Activated CD8-positive, alpha-beta memory T cell treated with anti-CD3 and anti-CD28 coated beads, Interleukin-2, amount 10 ng/mL, durations not matched to agents 7 days and 5 days (primary cell): ENCODE measurements at regions not wholly inside any gene's neighbourhood (a gene's known extent, or its start where the extent isn't known, plus 50 kb on each side); places are given as distances from the start of the nearest gene placed in this dataset.

Source experiments
- ATAC-seq: fragments of 150-1000 bp; cut with Tn5 transposase; one replicate; pipeline ENCODE4 v1.10.0; 2021; ENCODE audit warnings: moderate library complexity
- CTCF ChIA-PET: fragments of 350-600 bp; sonication (Branson Sonifier 250); formaldehyde crosslinking; loops from one replicate; lab custom pipeline; 2021; ENCODE audit warnings: antibody characterized with exemption; lab: Charles Lee
- DNase-seq: peaks from one replicate; pipeline ENCODE4 v3.0.0-alpha.2; 2020
- H3K27ac Mint-ChIP-seq: one replicate; pipeline ENCODE4 v1.8.0; 2021; ENCODE audit warnings: mild to moderate bottlenecking, mixed read lengths
- H3K27me3 Mint-ChIP-seq: one replicate; pipeline ENCODE4 v1.8.0; 2021; ENCODE audit warnings: mixed read lengths
- H3K36me3 Mint-ChIP-seq: one replicate; pipeline ENCODE4 v1.8.0; 2021; ENCODE audit warnings: mild to moderate bottlenecking, mixed read lengths
- H3K4me1 Mint-ChIP-seq: one replicate; pipeline ENCODE4 v1.8.0; 2021; ENCODE audit warnings: mixed read lengths
- H3K4me3 Mint-ChIP-seq: one replicate; pipeline ENCODE4 v1.8.0; 2021; ENCODE audit warnings: mild to moderate bottlenecking, moderate library complexity, mixed read lengths
- H3K9me3 Mint-ChIP-seq: one replicate; pipeline ENCODE4 v1.8.0; 2022; ENCODE audit warnings: low read depth, mixed read lengths

- Mint-ChIP-seq H3K36me3 (no peaks in the 10 kb centered on the region), H3K27me3 (no peaks in the 10 kb centered on the region), H3K9me3 (peaks cover 2% of the 10 kb centered on the region), H3K4me3 (no peak overlapping the region), H3K27ac (no peak overlapping the region), H3K4me1 (no peaks in the 10 kb centered on the region)
- ATAC-seq (no peak), DNase-seq (no peak)
- CTCF ChIA-PET: no interaction called here
These were observed 464.4 kb upstream of the SEMA6A start for GRCh38 chr5:117039035-117039434.

- CTCF ChIA-PET: no interaction called here
- no peaks in the 10 kb centered on the region for H3K9me3 Mint-ChIP-seq
- H3K27ac Mint-ChIP-seq: no peak overlapping the region
- H3K27me3 Mint-ChIP-seq: no peaks in the 10 kb centered on the region
- no peak for DNase-seq
- no peak for ATAC-seq
- H3K36me3 Mint-ChIP-seq: no peaks in the 10 kb centered on the region
- H3K4me1 Mint-ChIP-seq: no peaks in the 10 kb centered on the region
- H3K4me3 Mint-ChIP-seq: no peak overlapping the region
These were observed 452.8 kb upstream of the SEMA6A start for GRCh38 chr5:117027384-117027783.

DNA sequence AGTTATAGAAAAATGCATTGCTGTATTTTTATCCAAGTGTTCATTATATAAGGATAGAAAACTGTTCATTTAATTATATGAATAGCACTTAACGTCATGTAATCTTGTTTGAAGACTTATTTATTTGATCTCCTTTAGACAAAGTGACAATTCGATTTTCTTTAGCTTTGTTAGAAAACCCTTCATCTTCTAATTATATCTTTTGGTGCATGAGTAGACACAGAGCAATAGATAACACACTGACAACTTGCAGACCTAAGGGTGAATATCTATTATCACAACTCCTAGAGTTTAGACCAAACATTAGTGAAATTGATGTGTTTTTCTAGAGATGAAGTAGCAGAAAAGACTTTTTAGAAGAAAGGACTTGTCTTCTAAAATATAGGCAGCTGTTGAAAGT lies 446.4 kb upstream of the SEMA6A start:
- H3K4me1 Mint-ChIP-seq: no peaks in the 10 kb centered on the region
- DNase-seq (no peak), ATAC-seq (no peak)
- CTCF ChIA-PET: no interaction called here
- H3K4me3 Mint-ChIP-seq: no peak overlapping the region
- no peaks in the 10 kb centered on the region for H3K36me3 Mint-ChIP-seq
- H3K9me3 Mint-ChIP-seq: no peaks in the 10 kb centered on the region
- H3K27me3 Mint-ChIP-seq: no peaks in the 10 kb centered on the region
- no peak overlapping the region for H3K27ac Mint-ChIP-seq

DNA sequence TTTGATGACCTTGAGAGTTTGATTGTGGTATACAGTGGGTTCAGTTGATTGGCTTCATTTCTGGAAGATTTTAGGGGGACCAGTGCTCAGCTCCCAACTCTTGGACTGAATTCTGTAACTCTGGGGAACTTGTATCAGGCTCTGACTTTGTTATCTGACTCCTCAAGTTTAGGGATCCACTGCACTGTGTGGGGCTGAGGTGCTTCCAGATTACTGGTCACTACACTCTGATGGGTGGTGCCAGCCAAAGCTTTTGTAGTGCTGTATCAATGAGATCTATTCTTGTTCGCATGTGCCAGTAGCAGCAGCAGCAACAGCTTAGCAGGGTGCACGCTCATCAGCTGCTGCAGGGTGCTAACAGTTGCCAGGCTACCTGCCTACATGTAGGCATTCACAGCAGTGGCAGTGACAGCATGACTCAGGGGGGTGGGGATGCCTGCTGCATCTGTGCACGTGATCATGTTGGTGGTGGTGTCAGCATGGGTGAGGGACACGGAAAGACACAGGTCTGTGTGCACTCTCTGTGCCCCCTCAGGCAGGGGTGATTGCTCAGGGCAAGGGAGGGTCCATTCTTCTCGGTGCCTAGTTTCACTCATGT lies 438.8 kb upstream of the SEMA6A start:
- H3K4me3 Mint-ChIP-seq: no peak overlapping the region
- H3K4me1 Mint-ChIP-seq: no peaks in the 10 kb centered on the region
- no peaks in the 10 kb centered on the region for H3K27me3 Mint-ChIP-seq
- ATAC-seq (no peak), DNase-seq (no peak)
- CTCF ChIA-PET: no interaction called here
- H3K36me3 Mint-ChIP-seq: no peaks in the 10 kb centered on the region
- no peak overlapping the region for H3K27ac Mint-ChIP-seq
- peaks cover 5% of the 10 kb centered on the region for H3K9me3 Mint-ChIP-seq

DNA sequence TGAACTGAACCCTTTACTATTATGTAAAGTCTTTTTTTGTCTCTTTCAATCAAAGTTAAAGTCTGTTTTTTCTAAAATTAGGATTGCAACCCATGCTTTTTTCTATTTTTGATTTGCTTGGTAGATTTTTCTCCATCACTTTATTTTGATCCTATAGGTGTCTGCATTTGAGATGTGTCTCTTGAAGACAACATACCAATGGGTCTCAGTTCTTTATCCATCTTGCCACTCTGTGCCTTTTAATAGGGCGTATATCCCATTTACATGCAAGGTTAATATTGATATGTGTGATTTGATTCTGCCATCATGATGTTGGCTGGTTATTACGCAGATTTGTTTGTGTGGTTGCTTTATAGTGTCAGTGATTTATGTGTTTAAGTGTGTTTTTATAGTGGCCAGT lies 436.0 kb upstream of the SEMA6A start:
- no peaks in the 10 kb centered on the region for H3K27me3 Mint-ChIP-seq
- no peak overlapping the region for H3K4me3 Mint-ChIP-seq
- ATAC-seq: no peak
- peaks cover 7% of the 10 kb centered on the region for H3K9me3 Mint-ChIP-seq
- H3K27ac Mint-ChIP-seq: no peak overlapping the region
- DNase-seq: no peak
- H3K4me1 Mint-ChIP-seq: no peaks in the 10 kb centered on the region
- H3K36me3 Mint-ChIP-seq: no peaks in the 10 kb centered on the region
- CTCF ChIA-PET: no interaction called here

DNA sequence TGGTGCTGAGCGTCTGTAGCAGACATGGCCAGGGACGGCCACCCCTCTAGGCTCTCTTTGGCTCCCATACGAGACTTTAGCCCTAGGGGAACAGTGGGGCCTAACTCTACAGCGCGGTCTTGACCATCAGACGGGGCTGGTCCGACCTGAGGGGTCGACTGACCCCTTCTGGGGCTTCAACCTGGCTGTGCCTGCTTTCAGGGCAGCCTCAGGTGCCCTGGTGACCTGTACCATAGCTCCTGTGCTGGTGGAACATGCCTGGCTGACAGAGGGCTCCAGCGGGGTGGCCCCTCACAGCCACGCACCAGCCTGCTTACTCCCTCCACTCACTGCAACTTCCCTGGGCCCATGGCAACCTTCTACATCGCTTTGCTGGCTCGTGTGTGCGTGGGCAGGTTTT lies 423.4 kb upstream of the SEMA6A start:
- H3K9me3 Mint-ChIP-seq: peaks cover 2% of the 10 kb centered on the region
- H3K4me3 Mint-ChIP-seq: no peak overlapping the region
- H3K27me3 Mint-ChIP-seq: no peaks in the 10 kb centered on the region
- ATAC-seq (no peak), DNase-seq (no peak)
- no peaks in the 10 kb centered on the region for H3K36me3 Mint-ChIP-seq
- H3K4me1 Mint-ChIP-seq: no peaks in the 10 kb centered on the region
- CTCF ChIA-PET: no interaction called here
- H3K27ac Mint-ChIP-seq: no peak overlapping the region

- Mint-ChIP-seq H3K4me1 (no peaks in the 10 kb centered on the region), H3K27me3 (no peaks in the 10 kb centered on the region), H3K9me3 (no peaks in the 10 kb centered on the region), H3K27ac (no peak overlapping the region), H3K36me3 (no peaks in the 10 kb centered on the region), H3K4me3 (no peak overlapping the region)
- CTCF ChIA-PET: no interaction called here
- no peak for ATAC-seq
- DNase-seq: no peak
These were observed 418.1 kb upstream of the SEMA6A start for GRCh38 chr5:116992681-116993080.

DNA sequence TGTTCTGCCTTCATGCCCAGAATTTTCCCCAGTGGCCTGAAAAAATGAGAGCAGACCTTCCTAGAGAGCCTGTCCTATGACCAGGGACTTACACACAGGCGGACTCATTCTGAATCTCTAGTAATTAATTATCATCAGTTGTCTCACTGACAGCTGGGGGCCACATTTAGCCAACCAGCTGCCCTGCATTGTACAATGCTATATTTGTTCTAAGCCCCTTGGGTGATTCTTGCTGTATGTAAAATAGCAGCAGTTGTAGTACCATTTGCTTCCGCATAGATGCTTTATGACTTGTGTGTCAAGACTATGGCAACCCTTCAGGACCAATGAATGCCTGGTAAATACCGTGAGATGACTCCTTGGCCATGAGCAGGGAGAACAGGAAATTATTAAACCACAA lies 415.4 kb upstream of the SEMA6A start:
- H3K27me3 Mint-ChIP-seq: no peaks in the 10 kb centered on the region
- DNase-seq (no peak), ATAC-seq (no peak)
- H3K36me3 Mint-ChIP-seq: no peaks in the 10 kb centered on the region
- no peak overlapping the region for H3K4me3 Mint-ChIP-seq
- H3K4me1 Mint-ChIP-seq: no peaks in the 10 kb centered on the region
- no peaks in the 10 kb centered on the region for H3K9me3 Mint-ChIP-seq
- CTCF ChIA-PET: no interaction called here
- H3K27ac Mint-ChIP-seq: no peak overlapping the region

DNA sequence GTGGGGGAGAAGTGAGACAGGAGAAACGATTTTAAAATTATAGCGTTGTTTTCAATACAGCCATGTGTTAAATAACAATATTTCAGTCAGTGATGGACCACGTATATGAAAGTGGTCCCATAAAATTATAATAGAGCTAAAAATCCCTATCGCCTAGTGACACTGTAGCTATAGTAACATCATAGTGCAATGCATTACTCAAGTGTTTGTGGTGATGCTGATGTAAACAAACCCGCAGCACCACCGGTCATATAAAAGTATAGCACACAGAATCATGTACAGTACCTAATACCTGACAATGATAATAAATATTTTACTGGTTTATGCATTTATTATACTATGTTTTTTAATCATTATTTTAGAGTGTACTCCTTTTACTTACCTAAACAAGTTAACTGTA lies 407.4 kb upstream of the SEMA6A start:
- Mint-ChIP-seq H3K9me3 (no peaks in the 10 kb centered on the region), H3K4me3 (no peak overlapping the region), H3K36me3 (no peaks in the 10 kb centered on the region), H3K27ac (no peak overlapping the region), H3K27me3 (no peaks in the 10 kb centered on the region), H3K4me1 (no peaks in the 10 kb centered on the region)
- DNase-seq (no peak), ATAC-seq (no peak)
- CTCF ChIA-PET: no interaction called here

DNA sequence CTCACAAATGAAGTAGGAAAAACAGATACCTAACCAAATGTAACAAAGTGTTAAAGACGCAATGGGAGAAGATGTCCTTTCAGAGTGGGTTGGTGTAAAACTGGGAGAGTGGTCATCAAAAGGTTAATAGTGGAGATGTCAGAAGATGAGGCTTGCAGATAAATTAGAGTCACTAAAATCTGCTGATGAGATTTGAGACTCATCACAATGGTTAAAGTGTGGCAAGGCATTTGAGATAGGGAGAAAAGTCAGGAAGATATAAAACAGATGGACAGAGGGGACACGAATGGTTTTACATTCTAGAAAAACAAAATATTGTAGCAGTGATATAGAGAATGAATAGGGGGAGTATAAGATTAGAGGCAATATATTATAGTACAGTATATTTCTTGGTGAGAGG lies 406.0 kb upstream of the SEMA6A start:
- ATAC-seq (no peak), DNase-seq (no peak)
- Mint-ChIP-seq H3K4me3 (no peak overlapping the region), H3K4me1 (no peaks in the 10 kb centered on the region), H3K27ac (no peak overlapping the region), H3K36me3 (no peaks in the 10 kb centered on the region), H3K9me3 (no peaks in the 10 kb centered on the region), H3K27me3 (no peaks in the 10 kb centered on the region)
- CTCF ChIA-PET: no interaction called here

GRCh38 chr5:116976767-116977166 lies 402.1 kb upstream of the SEMA6A start:
- DNase-seq (no peak), ATAC-seq (no peak)
- no peaks in the 10 kb centered on the region for H3K27me3 Mint-ChIP-seq
- H3K4me1 Mint-ChIP-seq: no peaks in the 10 kb centered on the region
- no peak overlapping the region for H3K27ac Mint-ChIP-seq
- H3K4me3 Mint-ChIP-seq: no peak overlapping the region
- CTCF ChIA-PET: no interaction called here
- H3K9me3 Mint-ChIP-seq: no peaks in the 10 kb centered on the region
- H3K36me3 Mint-ChIP-seq: no peaks in the 10 kb centered on the region

DNA sequence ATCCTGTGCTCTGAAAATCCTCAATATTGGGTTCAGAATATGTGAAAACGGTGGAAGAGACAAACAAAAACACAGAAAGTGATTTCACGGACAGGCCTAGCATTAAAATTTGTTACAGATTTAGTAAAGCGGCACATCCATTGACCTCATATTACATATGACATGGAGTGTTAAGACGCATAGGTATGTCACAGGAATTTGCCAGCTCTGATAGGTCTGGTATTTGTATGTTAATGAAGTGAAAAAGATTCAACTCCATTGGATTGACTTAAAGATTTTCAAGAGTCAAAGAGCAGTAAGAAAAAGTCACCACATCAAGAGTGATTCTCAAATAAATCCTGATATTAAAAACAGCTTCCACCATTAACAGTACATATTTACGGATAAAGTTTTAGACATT lies 396.5 kb upstream of the SEMA6A start:
- CTCF ChIA-PET: no interaction called here
- no peaks in the 10 kb centered on the region for H3K27me3 Mint-ChIP-seq
- no peaks in the 10 kb centered on the region for H3K36me3 Mint-ChIP-seq
- ATAC-seq: no peak
- no peak for DNase-seq
- no peak overlapping the region for H3K27ac Mint-ChIP-seq
- H3K9me3 Mint-ChIP-seq: peaks cover 2% of the 10 kb centered on the region
- no peaks in the 10 kb centered on the region for H3K4me1 Mint-ChIP-seq
- no peak overlapping the region for H3K4me3 Mint-ChIP-seq

GRCh38 chr5:116970318-116970717 lies 395.7 kb upstream of the SEMA6A start:
- ATAC-seq: no peak
- Mint-ChIP-seq H3K4me1 (no peaks in the 10 kb centered on the region), H3K36me3 (no peaks in the 10 kb centered on the region), H3K9me3 (peaks cover 2% of the 10 kb centered on the region), H3K27me3 (no peaks in the 10 kb centered on the region), H3K4me3 (no peak overlapping the region), H3K27ac (no peak overlapping the region)
- DNase-seq: no peak
- CTCF ChIA-PET: no interaction called here

DNA sequence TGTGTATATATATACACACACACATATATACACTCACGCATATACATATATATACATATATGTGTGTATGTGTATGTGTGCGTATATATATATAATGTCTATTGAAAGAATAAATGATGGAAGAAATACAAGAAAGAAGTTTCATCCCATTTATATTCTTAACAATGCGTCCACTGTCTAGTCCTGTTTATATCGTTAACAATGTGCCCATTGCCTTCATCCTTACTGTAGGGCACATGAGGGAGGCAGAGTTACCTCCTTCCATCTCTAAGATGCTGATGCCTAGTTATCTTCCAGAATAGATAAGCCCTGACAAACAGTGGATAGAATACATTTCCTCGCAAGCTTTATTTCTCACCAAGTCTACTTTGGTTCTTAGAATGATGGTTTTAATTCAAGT lies 389.8 kb upstream of the SEMA6A start:
- H3K9me3 Mint-ChIP-seq: peaks cover 2% of the 10 kb centered on the region
- CTCF ChIA-PET: no interaction called here
- no peak overlapping the region for H3K27ac Mint-ChIP-seq
- H3K27me3 Mint-ChIP-seq: no peaks in the 10 kb centered on the region
- H3K4me3 Mint-ChIP-seq: no peak overlapping the region
- H3K4me1 Mint-ChIP-seq: no peaks in the 10 kb centered on the region
- no peak for ATAC-seq
- no peak for DNase-seq
- H3K36me3 Mint-ChIP-seq: no peaks in the 10 kb centered on the region

- H3K27me3 Mint-ChIP-seq: no peaks in the 10 kb centered on the region
- DNase-seq: no peak
- H3K9me3 Mint-ChIP-seq: no peaks in the 10 kb centered on the region
- no peak overlapping the region for H3K4me3 Mint-ChIP-seq
- CTCF ChIA-PET: no interaction called here
- H3K36me3 Mint-ChIP-seq: no peaks in the 10 kb centered on the region
- ATAC-seq: no peak
- H3K4me1 Mint-ChIP-seq: no peaks in the 10 kb centered on the region
- no peak overlapping the region for H3K27ac Mint-ChIP-seq
These were observed 386.4 kb upstream of the SEMA6A start for GRCh38 chr5:116961021-116961420.
